Choroid plexus epithelial cell (primary cell): ENCODE measurements at regions not wholly inside any gene's neighbourhood (a gene's known extent, or its start where the extent isn't known, plus 50 kb on each side); places are given as distances from the start of the nearest gene placed in this dataset.
A peak's percentile ranks its signal among the peaks of the same experiment; 100 is the strongest.

Source experiments
- DNase-seq: peaks from one replicate; pipeline ENCODE4 v3.0.0-alpha.2; 2010; ENCODE audit warnings: low read depth
- H3K4me3 ChIP-seq: 2 replicates; pipeline ENCODE4 v1.5.1; 2011; ENCODE audit warnings: low read depth, mild to moderate bottlenecking, control low read depth, low read length, moderate library complexity
- TF ChIP-seq, protein P1 (sequence below): conservative IDR thresholded peaks from 2 replicates; pipeline ENCODE4 v1.5.1; 2011; ENCODE audit warnings: low read depth, mild to moderate bottlenecking, control low read depth, inconsistent platforms, low read length, moderate library complexity

DNA sequence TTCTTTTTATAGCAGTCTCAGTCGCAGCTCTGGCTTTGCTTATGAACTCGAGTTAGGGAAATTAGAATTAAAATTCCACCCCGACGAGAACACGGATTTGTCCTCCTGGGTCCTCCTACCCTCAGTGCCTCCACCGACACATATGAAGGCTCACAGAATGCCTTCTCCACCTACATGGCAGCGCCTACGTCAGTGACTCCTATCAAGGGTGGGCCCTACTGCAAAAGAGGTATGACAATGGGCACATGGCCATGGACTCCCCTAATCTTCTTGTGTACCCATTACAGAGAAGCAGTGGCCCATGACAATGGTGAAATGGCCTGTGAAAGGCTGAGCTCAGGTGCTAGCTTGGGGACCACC lies 173.0 kb upstream of the TLE3 start:
- TF ChIP-seq, protein P1, sequence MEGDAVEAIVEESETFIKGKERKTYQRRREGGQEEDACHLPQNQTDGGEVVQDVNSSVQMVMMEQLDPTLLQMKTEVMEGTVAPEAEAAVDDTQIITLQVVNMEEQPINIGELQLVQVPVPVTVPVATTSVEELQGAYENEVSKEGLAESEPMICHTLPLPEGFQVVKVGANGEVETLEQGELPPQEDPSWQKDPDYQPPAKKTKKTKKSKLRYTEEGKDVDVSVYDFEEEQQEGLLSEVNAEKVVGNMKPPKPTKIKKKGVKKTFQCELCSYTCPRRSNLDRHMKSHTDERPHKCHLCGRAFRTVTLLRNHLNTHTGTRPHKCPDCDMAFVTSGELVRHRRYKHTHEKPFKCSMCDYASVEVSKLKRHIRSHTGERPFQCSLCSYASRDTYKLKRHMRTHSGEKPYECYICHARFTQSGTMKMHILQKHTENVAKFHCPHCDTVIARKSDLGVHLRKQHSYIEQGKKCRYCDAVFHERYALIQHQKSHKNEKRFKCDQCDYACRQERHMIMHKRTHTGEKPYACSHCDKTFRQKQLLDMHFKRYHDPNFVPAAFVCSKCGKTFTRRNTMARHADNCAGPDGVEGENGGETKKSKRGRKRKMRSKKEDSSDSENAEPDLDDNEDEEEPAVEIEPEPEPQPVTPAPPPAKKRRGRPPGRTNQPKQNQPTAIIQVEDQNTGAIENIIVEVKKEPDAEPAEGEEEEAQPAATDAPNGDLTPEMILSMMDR = no peak
- no peak for DNase-seq
- H3K4me3 ChIP-seq = no peak overlapping the region

DNA sequence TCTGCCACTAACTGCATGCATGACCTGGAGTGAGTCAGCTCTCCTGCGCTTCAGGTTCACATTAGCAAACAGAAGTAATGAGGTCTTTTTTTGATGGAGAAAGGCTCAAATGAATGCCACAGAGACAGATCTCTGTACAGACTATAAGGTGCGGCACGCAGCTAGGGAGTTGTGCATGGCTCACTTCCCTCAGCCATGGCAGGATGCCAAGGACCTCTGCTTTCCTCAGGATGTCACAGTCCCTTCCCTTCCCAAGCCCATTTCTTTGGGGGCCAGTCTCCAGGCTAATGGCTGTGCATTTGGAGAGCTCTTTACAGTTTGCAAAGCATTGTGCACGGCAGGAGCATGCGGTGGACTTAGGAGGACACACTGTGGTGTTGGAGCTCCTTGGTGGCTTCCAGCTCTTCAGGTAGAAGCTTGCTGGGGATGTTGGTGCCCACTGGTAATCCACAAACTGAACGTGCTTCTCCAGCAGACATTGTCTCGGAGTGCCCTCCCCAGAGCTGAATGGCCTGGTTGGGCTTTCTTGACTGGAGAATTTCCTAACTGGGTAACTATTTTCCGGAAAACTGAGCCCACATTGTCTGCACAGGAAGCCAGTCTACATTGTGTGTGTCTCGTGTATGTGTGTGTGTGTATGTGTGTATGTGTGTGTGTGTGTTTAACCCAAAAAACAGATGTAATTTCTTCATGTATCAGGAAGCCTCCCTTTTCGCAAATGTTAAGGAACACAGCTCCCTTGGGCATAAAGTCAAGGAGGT lies 172.5 kb upstream of the TLE3 start:
- no peak overlapping the region for H3K4me3 ChIP-seq
- TF ChIP-seq, protein P1 = peak; percentile 5
- DNase-seq = peak; percentile 53

DNA sequence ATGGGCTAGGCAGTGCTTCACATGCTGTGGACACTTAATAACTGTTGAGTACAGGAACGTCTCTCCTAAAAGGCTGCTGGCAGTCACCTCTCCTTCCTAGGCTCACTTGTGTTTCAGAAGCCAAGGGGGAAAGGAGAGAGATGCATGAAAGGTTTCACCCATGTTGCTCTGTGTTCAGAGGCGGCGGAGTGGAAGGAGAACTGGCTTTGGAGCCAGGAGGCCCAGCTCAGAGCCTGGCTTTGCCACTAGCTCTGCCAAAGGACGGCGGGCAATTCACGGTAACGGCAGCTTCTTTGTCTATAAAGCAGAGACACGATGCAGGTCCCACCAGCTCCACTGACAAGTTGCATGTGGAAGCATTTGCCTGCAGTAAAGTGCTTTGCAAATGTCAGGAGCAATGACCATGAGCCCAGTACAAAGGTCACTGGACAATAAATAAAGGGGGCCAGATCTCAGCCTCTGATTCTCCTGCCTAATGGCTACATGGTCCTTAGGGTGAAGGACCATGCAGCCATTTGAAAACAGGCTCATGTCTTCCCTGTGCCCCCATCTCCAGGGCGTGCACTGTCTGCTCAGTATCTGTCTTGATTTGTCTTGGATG lies 171.7 kb upstream of the TLE3 start:
- TF ChIP-seq, protein P1 = no peak
- no peak for DNase-seq
- no peak overlapping the region for H3K4me3 ChIP-seq

DNA sequence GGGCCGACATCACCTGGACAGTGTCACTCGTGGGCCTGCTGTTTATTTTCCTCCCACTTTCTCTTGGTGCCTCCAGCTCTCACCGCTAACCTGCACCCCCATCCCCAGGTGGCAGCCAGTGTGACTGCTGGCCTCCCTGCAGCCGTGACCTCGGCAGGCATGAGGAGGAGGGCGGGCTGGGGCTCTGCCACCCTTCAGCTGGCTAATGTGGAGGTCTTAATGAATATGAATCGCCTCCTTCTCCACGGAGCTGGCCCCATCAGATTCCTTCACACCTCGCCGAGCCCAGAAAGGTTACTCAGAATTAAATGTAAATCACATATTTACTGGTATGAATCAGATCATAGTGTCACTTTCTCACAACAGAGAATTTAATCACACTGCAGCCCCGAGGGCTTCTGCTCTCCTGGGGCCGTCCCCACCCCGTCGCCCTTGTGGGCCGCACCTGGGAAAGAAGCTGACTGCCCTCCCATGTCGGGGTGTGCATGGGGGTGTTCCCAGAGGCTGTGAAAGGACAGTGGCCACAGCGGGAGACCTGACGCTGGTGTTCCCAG lies 171.1 kb upstream of the TLE3 start:
- no peak for DNase-seq
- H3K4me3 ChIP-seq = no peak overlapping the region
- TF ChIP-seq, protein P1 = no peak

DNA sequence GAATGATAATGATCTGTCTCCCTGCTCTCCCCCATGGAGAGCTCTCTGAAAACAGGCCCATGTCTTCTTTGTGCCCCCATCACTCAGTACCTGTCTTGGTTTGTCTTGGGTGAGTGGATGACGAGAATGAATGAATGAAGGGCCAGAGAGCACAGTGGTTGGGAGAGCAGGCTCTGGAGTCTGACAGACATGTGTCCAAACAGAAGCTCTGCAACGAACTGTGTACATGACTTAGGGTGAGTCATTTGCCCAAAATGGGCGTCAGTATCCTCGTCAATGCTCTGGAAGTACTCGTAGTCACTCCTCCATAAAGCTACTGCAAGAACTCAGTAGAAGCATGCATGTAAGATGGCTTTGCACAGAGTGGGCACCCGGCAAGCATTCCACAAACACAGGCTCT lies 170.2 kb upstream of the TLE3 start:
- DNase-seq = peak; percentile 57
- TF ChIP-seq, protein P1 = no peak
- H3K4me3 ChIP-seq = no peak overlapping the region

DNA sequence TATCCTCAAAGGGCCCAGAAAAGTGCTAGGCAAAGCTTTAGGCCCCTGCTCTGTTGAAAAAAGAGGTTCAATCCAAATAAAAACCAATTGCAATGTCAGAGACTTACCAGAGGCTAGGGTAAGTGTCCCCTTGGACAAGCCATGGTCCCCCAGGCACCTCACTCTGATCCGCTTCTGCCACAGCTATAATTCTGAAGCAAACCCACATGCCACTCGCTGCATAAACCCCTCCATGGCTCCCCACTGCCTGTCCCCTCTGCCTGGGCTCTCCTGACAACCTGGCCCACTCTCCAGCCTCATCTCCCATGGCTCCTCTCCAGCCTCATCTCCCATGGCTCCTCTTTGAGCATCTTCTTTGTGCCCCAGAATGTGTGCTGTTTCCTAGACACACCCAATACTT lies 169.6 kb upstream of the TLE3 start:
- H3K4me3 ChIP-seq = no peak overlapping the region
- TF ChIP-seq, protein P1 = no peak
- no peak for DNase-seq
